IMR-90 (cell line): ENCODE measurements at regions not wholly inside any gene's neighbourhood (a gene's known extent, or its start where the extent isn't known, plus 50 kb on each side); places are given as distances from the start of the nearest gene placed in this dataset.

Source experiments
- ATAC-seq: fragments of 200-7000 bp; cut with Tn5 transposase; 2 replicates; pipeline ENCODE4 v1.9.1; 2020; ENCODE audit warnings: low read depth, mild to moderate bottlenecking, moderate library complexity
- BruUV-seq: library from RNA; stranded (reverse); fragments of 400-500 nt; replicated peaks from 2 replicates; lab custom pipeline; 2021; lab: Mats Ljungman, UMichigan
- CTCF ChIA-PET: fragments of 300-600 bp; formaldehyde crosslinking; extraction: SDS; loops from one replicate; lab custom pipeline; 2021; ENCODE audit warnings: antibody characterized with exemption; lab: Yijun Ruan, JAX
- POLR2A ChIA-PET: fragments of 300-600 bp; sonication (Branson Sonifier 250); formaldehyde crosslinking; loops from one replicate; lab custom pipeline; 2022; ENCODE audit warnings: antibody characterized with exemption; ENCODE audit not compliant: unreplicated experiment; lab: Charles Lee
- DNase-seq: peaks from one replicate; pipeline ENCODE4 v3.0.0; 2013
- H2AFZ ChIP-seq: replicated peaks from 2 replicates; pipeline ENCODE3; 2013; ENCODE audit warnings: low read length, mild to moderate bottlenecking; ENCODE audit not compliant: poor library complexity
- H2AK5ac ChIP-seq: 2 replicates; pipeline ENCODE4 v1.6.1; 2013; ENCODE audit warnings: low read depth, low read length, inconsistent platforms
- H2AK9ac ChIP-seq: replicated peaks from 2 replicates; pipeline ENCODE3; 2013; ENCODE audit warnings: mild to moderate bottlenecking, low read depth, low read length, moderate library complexity; ENCODE audit not compliant: poor library complexity
- H2BK120ac ChIP-seq: 2 replicates; pipeline ENCODE4 v1.6.1; 2013; ENCODE audit warnings: low read depth, low read length, inconsistent platforms
- H2BK15ac ChIP-seq: 3 replicates; pipeline ENCODE4 v1.6.1; 2013; ENCODE audit warnings: low read depth, low read length, inconsistent platforms
- H2BK20ac ChIP-seq: 2 replicates; pipeline ENCODE4 v1.6.1; 2013; ENCODE audit warnings: low read depth, mild to moderate bottlenecking, inconsistent platforms, low read length, moderate library complexity
- H2BK5ac ChIP-seq: 2 replicates; pipeline ENCODE4 v1.6.1; 2013; ENCODE audit warnings: mild to moderate bottlenecking, low read depth, low read length, inconsistent platforms; ENCODE audit not compliant: poor library complexity, severe bottlenecking
- H3K14ac ChIP-seq: replicated peaks from 2 replicates; pipeline ENCODE4 v1.6.1; 2013; ENCODE audit warnings: low read depth, low read length, inconsistent platforms
- H3K18ac ChIP-seq: 2 replicates; pipeline ENCODE4 v1.6.1; 2013; ENCODE audit warnings: low read depth, low read length, control low read depth
- H3K23ac ChIP-seq: 2 replicates; pipeline ENCODE4 v1.6.1; 2013; ENCODE audit warnings: low read depth, low read length, inconsistent platforms
- H3K27ac ChIP-seq: 2 replicates; pipeline ENCODE4 v1.5.1; 2013; ENCODE audit warnings: mild to moderate bottlenecking, control low read depth, low read length; ENCODE audit not compliant: insufficient read depth
- H3K27me3 ChIP-seq: 2 replicates; pipeline ENCODE4 v1.6.1; 2013; ENCODE audit warnings: low read length; ENCODE audit not compliant: control insufficient read depth, insufficient read depth
- H3K36me3 ChIP-seq: 2 replicates; pipeline ENCODE4 v1.6.1; 2013; ENCODE audit warnings: low read length, mixed read lengths; ENCODE audit not compliant: control insufficient read depth, insufficient read depth
- H3K4ac ChIP-seq: 2 replicates; pipeline ENCODE4 v1.6.1; 2013; ENCODE audit warnings: low read depth, low read length, inconsistent platforms
- H3K4me1 ChIP-seq: 2 replicates; pipeline ENCODE4 v1.6.1; 2013; ENCODE audit warnings: low read length, mixed read lengths; ENCODE audit not compliant: control insufficient read depth, insufficient read depth
- H3K4me2 ChIP-seq: 2 replicates; pipeline ENCODE4 v1.6.1; 2013; ENCODE audit warnings: low read depth, mild to moderate bottlenecking, control low read depth, low read length, moderate library complexity
- H3K4me3 ChIP-seq: 2 replicates; pipeline ENCODE4 v1.5.1; 2013; ENCODE audit warnings: low read depth, mild to moderate bottlenecking, control low read depth, low read length, moderate library complexity; ENCODE audit not compliant: insufficient read depth
- H3K56ac ChIP-seq: 2 replicates; pipeline ENCODE4 v1.6.1; 2013; ENCODE audit warnings: low read length, inconsistent platforms; ENCODE audit not compliant: insufficient read depth; ENCODE audit errors: extremely low read depth
- H3K79me1 ChIP-seq, 2 experiments: 2 replicates each; pipeline ENCODE4 v1.6.1; 2013; ENCODE audit warnings: low read length in 2 of 2, inconsistent platforms in 1 of 2, low read depth in 1 of 2
- H3K9ac ChIP-seq: 2 replicates; pipeline ENCODE4 v1.6.1; 2013; ENCODE audit warnings: low read depth, low read length, control low read depth
- H3K9me1 ChIP-seq: 2 replicates; pipeline ENCODE4 v1.6.1; 2013; ENCODE audit warnings: low read length, inconsistent platforms; ENCODE audit not compliant: insufficient read depth
- H3K9me3 ChIP-seq: 2 replicates; pipeline ENCODE4 v1.6.1; 2013; ENCODE audit warnings: low read length; ENCODE audit not compliant: control insufficient read depth, insufficient read depth
- H4K20me1 ChIP-seq: 2 replicates; pipeline ENCODE4 v1.6.1; 2013; ENCODE audit warnings: low read length, inconsistent platforms; ENCODE audit not compliant: insufficient read depth
- H4K5ac ChIP-seq: 2 replicates; pipeline ENCODE4 v1.6.1; 2013; ENCODE audit warnings: mild to moderate bottlenecking, low read depth, low read length, control low read depth
- H4K8ac ChIP-seq, 2 experiments: 2 replicates each; pipeline ENCODE4 v1.6.1; 2013; ENCODE audit warnings: low read depth in 2 of 2, low read length in 2 of 2, control low read depth in 1 of 2, inconsistent platforms in 1 of 2
- H4K91ac ChIP-seq: 2 replicates; pipeline ENCODE4 v1.6.1; 2013; ENCODE audit warnings: low read depth, low read length, inconsistent platforms; ENCODE audit not compliant: insufficient read depth
- WGBS, 2 experiments: methylation state at CpG; one replicate each; pipeline versions ENCODE4 v1.1.5 to v1.1.7; 2013; ENCODE audit warnings: missing lambda C conversion rate in 2 of 2; ENCODE audit not compliant: insufficient read length in 1 of 2; ENCODE audit errors: extremely low coverage in 2 of 2; 5-methylcytosine and 5-hydroxymethylcytosine counted together
- dilution Hi-C: fragments of 300-500 bp; cut with HindIII; formaldehyde crosslinking; loops from one replicate; pipeline ENCODE4 v1.14.3; 2018; ENCODE audit warnings: low sequenced_read_pairs; ENCODE audit not compliant: unreplicated experiment
- in situ Hi-C: fragments of 300-500 bp; cut with MboI; formaldehyde crosslinking; loops from 3 replicates; pipeline ENCODE4 v1.14.3; 2019; ENCODE audit warnings: low sequenced_read_pairs, inconsistent platforms, mixed read lengths
- intact Hi-C: fragments of 100-400 bp; cut with micrococcal nuclease; formaldehyde crosslinking; loops from 2 replicates; pipeline ENCODE4 v1.10.0; 2022
- TF ChIP-seq, protein P1 (sequence below): conservative IDR thresholded peaks from 2 replicates; pipeline ENCODE4 v1.5.1; 2012; ENCODE audit warnings: mild to moderate bottlenecking, low read depth, low read length, improper control_type of control experiment

DNA sequence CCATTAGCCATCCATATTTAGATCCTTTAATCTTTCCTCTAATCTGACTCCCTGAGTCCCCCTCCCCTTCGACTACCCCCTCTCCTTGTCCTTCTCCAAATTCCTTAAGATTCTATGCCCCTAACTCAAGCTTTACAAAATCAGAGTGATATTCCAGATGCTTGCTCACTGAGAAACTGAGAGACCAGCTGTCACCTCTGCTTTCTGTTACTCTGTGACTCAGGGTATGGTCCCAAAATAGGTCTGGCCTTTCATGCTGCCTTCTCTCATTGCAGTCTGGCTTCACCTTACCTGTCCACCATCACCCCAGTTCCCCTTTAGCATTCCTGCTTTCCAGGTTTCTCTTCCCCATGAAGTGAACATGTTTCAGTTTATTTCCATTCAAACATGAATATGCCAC is 383.3 kb upstream of the SLC30A5 start:
- Histone ChIP-seq H3K56ac (no peak overlapping the region), H3K27ac (no peak overlapping the region), H3K4ac (no peak overlapping the region), H3K4me3 (no peak overlapping the region), H2AK5ac (no peak overlapping the region), H3K18ac (no peak overlapping the region), H2BK15ac (no peak overlapping the region), H3K9me1 (no peaks in the 10 kb centered on the region), H2BK5ac (no peak overlapping the region), H4K91ac (no peak overlapping the region), H4K20me1 (no peaks in the 10 kb centered on the region), H2AFZ (no peak overlapping the region), H4K5ac (no peak overlapping the region), H4K8ac (no peak overlapping the region), H3K9me3 (no peaks in the 10 kb centered on the region), H3K79me1 (no peaks in the 10 kb centered on the region), H3K27me3 (no peaks in the 10 kb centered on the region), H2BK120ac (no peak overlapping the region), H3K14ac (no peak overlapping the region), H2BK20ac (no peak overlapping the region), H2AK9ac (no peak overlapping the region), H3K23ac (no peak overlapping the region), H3K36me3 (no peaks in the 10 kb centered on the region), H3K4me1 (no peaks in the 10 kb centered on the region), H3K4me2 (no peak overlapping the region), H3K9ac (no peak overlapping the region)
- in situ Hi-C loops (no loop called here), intact Hi-C loops (no loop called here), dilution Hi-C loops (no loop called here)
- ATAC-seq (no peak), DNase-seq (no peak)
- no TSS peak for BruUV-seq
- CTCF ChIA-PET, result no interaction called here
- POLR2A ChIA-PET, result no interaction called here
- TF ChIP-seq, protein P1, sequence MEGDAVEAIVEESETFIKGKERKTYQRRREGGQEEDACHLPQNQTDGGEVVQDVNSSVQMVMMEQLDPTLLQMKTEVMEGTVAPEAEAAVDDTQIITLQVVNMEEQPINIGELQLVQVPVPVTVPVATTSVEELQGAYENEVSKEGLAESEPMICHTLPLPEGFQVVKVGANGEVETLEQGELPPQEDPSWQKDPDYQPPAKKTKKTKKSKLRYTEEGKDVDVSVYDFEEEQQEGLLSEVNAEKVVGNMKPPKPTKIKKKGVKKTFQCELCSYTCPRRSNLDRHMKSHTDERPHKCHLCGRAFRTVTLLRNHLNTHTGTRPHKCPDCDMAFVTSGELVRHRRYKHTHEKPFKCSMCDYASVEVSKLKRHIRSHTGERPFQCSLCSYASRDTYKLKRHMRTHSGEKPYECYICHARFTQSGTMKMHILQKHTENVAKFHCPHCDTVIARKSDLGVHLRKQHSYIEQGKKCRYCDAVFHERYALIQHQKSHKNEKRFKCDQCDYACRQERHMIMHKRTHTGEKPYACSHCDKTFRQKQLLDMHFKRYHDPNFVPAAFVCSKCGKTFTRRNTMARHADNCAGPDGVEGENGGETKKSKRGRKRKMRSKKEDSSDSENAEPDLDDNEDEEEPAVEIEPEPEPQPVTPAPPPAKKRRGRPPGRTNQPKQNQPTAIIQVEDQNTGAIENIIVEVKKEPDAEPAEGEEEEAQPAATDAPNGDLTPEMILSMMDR, result no peak
- WGBS, 2 experiments, result 40% methylated on average over 1 of the region's 1 CpG; no CpG with 5 or more reads in 1 of the 2 experiments
